WTC11 (cell line): ENCODE measurements at regions not wholly inside any gene's neighbourhood (a gene's known extent, or its start where the extent isn't known, plus 50 kb on each side); places are given as distances from the start of the nearest gene placed in this dataset.

ENCODE experiments used
- NFE2L1 ChIP-seq: sonication (generic); formaldehyde crosslinking; IDR thresholded peaks from 2 replicates; pipeline ENCODE4 v1.8.1; 2023; ENCODE audit warnings: missing genetic modification reagents
- TF ChIP-seq, protein P1 (sequence below): sonication (generic); formaldehyde crosslinking; IDR thresholded peaks from 2 replicates; pipeline ENCODE4 v1.8.0; 2023; ENCODE audit warnings: missing genetic modification reagents

GRCh38 chr1:57551476-57551875 lies 127.6 kb upstream of the DAB1 start:
- TF ChIP-seq, protein P1, sequence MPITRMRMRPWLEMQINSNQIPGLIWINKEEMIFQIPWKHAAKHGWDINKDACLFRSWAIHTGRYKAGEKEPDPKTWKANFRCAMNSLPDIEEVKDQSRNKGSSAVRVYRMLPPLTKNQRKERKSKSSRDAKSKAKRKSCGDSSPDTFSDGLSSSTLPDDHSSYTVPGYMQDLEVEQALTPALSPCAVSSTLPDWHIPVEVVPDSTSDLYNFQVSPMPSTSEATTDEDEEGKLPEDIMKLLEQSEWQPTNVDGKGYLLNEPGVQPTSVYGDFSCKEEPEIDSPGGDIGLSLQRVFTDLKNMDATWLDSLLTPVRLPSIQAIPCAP = no peak
- TF ChIP-seq NFE2L1 (CRISPR knock-in tag) = no peak
